NCI-H2107 treated with DMSO at 0.1 percent for 48 hours (cell line): ENCODE measurements at regions not wholly inside any gene's neighbourhood (a gene's known extent, or its start where the extent isn't known, plus 50 kb on each side); places are given as distances from the start of the nearest gene placed in this dataset.
"Not testable (repeated sequence)": the region's sequence is repeated elsewhere in the genome, so short reads cannot be mapped to it uniquely, and the experiment has no call there.

Experiments used
- DNase-seq: peaks from one replicate; lab custom pipeline; 2025; ENCODE audit not compliant: unreplicated experiment; lab: John Stamatoyannopoulos, UW

DNA sequence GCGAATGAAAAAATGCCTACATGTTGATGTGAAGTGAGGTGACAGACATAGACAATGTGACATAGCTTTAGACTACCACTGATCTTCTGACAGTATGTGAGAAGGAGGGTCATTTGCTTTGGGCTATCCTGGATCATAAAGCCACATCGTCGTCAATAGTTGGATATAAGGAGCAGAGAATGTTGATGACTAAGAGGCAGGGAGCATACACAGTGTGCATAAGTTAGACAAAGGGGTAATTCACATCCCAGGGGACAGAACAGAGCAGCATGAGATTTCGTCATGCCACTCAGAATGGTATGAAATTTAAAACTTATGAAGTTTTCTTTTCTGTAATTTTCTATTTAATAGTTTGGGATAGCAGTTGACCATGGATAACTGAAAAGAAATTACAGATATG, 403.2 kb downstream of the DSC3 start:
- DNase-seq = no peak

DNA sequence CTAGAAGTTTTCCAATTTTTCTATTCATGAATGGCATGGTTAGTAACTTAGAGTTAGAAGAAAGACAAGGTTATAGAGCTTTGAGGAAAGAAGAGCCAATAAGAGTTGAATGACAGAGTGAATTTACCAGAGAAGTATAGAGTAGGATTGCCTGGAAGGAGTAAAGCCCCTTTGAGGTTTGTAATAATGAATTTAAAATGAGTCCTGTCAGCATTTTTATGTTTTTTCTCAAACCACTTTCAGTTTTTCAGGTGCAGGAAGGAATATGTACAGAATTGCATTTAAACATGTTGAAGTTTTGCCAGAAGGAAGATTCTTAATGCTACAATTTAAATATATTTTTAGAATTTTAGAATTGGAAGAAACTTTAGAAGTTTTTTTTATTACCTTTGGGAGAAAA, 408.3 kb downstream of the DSC3 start:
- DNase-seq = no peak

DNA sequence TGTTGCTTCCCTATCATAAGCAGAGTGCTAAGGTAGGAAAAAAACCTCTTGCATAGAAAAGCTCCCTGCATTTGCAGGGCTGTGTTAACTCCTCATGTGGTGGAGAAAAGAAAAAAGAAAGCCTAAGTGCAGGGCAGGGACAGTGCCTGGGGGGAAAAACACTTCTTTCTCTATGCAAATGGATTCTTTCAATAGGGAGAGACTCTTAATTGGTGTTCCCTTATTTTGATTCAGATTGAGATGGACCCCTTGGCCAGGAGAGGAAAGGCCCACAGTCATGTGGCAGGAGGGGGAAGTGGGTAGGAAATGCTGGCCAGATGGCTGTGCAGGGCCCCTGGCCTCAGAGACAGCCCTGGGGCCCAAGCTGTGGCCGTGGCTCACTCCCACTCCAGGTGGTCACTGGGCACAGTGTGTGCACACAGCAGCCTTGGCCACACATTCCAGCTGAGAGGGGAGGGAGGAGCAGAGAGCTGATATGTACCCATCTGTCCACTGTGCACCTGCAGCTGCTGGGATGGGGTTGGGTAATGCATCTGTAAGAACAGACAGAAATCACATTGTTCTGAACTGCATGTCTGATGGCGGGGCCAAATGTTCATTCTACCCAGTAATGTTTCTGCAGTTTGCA, 410.4 kb downstream of the DSC3 start:
- DNase-seq = no peak

DNA sequence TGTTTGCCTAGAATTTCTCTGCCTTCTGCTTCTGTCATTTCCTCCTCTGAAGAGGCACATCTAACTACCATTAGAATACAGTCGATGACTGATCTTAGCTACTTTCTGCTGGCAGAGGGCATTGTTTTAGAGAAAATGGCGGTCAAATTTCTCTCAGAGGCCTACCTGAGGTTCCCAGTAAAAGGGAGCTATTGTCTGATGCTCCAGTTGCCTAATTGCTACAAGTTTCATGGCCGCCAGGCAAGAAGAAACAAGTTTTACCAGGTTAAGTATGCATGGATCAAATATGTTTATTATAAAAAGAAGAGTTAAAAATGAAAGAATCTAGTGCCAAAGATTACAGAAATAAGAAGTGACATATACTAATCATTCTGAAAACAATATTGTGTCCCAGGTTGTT, 416.6 kb downstream of the DSC3 start:
- DNase-seq = no peak

DNA sequence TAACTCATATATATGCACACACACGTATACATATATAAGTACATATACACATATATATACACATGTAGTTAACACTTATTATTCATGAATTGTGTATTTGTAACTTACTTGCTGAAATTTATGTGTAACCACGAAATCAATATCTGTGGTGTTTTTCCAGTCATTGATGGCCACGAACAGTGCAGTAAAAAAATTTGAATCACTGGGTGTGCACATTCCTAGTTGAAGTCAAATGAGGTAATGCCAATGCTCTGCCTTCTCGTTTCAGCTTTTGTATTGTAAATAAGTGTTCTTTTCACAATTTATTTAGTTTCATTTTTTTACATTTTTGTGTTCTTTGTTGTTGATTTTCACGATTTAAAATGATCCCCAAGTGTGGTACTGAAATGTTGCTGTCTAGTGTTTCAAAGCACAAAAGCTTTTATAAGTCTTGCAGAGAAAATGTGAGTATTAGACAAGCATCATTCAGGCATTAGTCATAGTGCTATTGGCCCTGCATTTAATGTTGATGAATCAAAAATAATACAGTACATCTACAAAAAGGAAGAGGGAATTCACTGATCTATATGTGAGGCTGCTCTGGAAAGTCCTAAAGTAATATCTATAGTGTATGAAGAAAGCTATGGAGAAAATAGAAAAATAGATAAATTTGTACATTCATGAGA, 419.0 kb downstream of the DSC3 start:
- DNase-seq = no peak

DNA sequence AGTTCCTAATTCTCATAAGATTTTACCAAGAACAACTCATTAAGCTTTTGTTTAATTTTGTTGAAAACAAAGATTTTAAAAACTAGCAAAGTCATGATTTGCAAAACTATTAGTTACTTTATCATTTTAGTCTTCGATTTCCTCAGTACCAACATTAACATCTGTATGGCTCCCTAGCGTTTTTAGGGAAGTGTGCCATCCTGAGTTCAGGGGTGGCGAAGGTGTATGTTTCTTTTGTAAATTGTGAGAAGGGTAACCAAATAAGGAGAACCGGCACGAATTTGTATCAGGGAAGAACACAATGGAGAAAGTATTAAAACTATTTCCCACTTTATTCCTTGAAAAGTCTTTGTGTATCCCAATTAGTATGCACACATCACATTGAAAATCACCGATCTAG, 419.9 kb downstream of the DSC3 start:
- DNase-seq = no peak

DNA sequence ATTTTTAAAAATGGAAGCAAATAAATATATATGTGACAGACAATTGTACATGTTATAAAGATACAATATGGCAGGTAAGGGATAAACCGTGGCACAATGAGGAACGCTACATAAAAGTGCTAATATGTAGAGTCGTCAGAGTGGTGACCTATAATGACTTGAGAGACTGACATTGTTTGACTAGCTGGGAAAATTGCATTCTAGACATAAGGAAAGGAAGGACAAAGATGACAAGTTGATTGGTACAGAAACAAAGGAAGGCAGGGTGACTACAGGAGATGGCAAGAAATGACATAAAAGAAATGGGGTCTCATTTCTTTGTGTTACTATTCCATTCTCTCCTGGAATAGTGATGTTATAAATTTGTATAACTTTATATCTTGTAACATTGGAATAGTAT, 420.4 kb downstream of the DSC3 start:
- no peak for DNase-seq

DNA sequence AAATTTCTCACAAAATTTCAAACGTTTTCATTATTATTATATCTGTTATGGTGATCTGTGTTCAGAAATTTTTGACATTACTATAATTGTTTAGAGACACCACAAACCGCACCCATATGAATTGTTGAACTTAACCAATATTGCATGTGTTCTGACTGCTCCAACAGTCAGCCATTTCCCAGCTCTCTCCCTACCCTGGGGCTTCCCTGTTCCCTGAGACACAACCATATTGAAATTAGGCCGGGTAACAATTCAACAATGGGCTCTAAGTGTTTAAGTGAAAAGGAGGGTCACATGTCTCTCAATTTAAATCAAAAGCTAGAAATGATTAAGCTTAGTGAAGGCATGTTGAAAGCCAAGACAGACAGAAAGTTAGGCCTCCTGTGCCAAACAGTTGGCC, 424.0 kb downstream of the DSC3 start:
- no peak for DNase-seq

DNA sequence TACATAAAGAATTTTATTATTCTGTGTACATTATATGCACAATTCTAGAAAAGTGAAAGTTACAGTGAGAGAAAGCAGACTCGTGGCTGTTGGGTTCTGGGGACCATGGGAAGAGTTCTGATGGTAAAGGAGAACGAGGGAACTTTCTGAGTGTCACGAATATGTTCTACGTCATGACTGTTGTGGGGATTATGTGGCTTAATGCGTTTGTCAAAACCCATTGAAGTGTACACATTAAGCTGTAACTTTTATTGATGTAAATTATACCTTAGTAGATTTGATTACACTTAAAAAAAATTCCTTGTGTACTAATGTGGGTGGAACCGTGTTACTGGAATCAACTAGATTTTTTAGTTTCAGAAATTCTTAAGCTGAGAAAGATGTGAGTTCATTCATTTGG, 426.1 kb downstream of the DSC3 start:
- DNase-seq = no peak

DNA sequence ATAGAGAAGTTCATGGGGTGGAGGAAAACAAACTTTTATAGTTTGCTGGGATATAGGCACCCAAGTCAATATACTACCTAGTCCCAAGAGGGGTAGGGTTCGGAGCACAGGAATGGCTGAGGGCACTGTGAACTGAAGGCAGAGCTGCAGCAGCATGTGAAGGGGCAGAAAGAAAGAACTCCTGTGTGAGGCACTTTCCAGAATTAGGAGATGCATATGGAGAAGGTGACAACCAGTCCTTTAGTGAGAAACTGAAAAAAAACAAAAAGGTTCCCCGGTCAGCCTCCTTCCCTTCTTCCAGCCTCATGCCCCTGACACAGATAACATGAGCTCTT, 429.1 kb downstream of the DSC3 start:
- no peak for DNase-seq

DNA sequence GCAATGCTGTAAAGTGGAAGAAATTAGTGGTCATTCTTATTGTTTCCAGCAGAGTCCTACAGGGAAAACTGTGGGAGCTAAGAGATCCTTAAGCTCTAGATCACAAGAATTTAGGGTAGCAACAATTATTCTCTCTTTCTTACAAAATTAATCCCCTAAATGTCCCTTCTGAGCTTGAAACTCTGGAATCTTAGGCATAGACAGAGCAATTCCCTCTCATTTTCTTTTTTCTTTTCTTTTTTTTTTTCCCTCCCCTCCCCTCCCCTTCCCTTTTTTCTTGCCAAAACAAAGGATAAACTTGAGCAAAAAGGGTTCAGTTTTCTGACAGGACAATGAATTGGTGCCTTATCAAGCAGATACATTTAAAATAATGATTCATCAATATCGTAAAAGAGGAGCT, 441.0 kb downstream of the DSC3 start:
- no peak for DNase-seq

DNA sequence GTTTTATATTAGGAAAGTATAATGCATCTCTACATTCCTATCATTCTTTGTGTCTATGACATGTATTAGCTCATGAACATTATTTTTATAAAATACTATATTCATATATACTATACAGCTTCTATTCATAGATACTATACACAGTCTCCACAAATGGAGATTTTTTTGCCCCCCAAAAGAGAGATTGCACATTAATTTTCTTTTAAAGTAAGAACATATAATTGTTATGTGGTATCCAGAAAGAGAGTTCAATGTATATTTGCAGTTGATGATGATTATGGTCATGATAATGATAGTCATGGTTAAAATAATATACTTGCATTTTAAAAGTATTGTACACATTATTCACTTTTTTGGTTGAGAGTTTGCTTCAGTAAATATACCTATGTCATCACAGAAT, 445.3 kb downstream of the DSC3 start:
- DNase-seq = no peak

DNA sequence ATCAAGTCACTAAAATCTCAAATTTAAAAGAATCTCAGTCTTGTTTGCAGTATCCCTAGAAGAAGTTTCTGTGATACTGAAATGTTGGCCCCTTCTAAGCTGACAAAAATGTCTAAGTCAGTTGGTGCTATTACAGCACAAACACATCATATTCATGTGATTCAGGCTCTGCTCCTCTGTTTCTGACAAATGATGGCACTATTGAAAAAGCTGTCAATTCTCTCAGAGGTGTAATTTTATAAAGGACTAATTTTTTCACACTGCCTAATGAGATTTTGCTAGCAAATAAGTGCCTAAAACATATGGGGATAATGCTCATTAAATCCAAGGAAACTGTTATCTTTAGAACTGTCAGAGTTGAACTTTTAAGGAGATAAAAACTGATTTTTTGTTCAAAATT, 445.9 kb downstream of the DSC3 start:
- no peak for DNase-seq

DNA sequence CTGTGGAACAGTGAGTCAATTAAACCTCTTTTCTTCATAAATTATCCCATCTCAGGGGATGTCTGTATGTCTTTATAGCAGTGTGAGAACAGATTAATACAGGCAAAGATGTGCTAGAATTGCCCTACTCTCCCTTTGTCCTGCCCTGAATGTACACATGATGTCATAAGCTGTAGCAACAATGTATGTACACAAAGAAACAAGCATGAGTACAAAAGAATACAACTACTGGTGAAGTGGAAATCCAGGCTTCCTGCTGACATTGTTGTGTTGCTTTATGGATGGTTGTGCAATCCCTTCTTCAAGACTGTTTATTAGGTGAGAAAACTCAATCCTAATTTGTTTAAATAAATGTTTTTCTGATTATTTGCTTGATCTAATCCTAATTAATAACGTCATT, 446.6 kb downstream of the DSC3 start:
- no peak for DNase-seq

DNA sequence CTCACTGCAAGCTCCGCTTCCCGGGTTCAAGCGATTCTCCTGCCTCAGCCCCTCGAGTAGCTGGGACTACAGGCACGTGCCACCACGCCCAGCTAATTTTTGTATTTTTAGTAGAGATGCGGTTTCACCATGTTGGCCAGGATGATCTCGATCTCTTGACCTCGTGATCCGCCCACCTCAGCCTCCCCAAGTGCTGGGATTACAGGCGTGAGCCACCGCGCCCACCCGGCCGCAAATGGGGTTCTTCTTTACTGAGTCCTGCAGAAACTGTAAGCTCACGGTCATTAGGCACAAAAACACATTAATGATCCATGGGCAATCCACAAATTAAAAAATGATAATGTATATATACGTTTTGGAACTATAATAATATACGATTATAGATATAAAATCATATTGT, 447.6 kb downstream of the DSC3 start:
- not testable (repeated sequence) for DNase-seq

DNA sequence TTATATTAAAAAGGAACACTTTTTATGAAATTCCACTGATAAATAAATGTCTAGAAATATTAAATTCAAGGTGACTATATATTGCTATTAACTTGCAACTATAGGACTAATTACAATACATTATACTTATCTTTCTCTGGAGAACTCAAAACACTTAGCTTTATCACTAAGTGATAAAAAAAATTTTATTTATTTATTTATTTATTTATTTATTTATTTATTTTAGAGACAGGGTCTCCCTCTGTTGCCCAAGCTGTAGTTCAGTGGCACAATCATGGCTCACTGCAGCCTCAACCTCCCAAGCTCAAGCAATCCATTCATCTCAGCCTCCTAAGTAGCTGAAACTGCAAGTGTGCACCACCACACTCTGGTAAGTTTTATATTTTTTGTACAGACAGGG, 451.1 kb downstream of the DSC3 start:
- no peak for DNase-seq

DNA sequence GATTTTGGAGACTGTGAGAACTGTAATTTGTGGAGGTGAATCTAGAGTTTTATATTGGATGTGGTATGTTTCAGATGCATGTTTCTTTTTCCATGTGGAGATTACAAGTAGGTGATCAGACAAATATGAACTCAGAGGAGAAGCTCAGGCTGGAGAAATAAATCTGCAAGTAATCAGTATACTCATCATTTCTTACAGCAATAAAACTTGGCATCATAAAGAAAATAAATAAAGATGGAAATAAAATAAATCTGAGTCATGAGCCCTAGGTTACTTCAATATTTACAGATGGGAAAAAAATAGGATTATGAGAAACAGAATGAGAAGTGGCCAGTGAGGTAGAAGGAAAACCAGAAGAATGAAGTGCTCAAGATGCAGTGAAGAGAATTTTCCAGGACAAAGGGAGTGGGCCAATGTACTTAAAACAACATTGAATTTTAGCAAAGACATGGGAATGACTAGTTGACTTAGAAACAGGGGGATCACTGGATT, 453.8 kb downstream of the DSC3 start:
- DNase-seq = no peak

DNA sequence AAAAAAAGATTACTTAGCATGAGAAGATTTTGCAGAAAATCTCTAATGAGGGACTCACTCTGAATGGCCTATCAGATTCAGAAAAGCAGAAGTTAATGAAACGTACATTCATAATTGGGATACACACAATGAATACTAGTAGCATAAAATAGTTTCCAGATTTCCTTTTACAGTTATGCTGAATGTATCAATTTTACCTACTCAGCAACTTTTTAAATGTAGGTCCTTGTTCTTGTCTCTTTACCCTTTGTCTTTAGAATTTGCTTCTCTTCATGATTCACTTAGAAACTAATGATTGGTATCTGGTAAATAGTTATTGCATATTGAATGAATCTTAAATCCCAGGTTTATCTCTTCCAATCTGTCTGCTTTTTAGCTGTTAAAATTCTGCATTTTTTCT, 458.8 kb downstream of the DSC3 start:
- no peak for DNase-seq

DNA sequence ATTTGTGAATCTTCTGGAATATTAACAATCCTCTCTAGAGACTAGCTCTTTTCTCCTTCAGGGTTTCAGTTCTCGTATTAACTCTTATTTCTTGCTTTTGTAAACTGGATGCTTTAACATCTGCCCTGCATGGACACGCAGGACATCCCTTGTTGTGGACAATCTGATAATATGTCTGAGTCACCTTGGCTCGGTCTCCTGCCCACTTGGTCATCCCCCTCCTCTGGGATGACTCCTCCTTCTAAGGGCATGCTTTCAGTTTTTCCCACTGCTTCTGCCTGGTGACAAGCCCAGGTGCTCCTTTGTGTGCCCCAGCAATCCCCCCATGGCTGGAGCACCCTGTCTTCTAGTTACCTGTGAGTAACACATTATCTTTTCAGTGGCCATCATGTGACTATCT, 460.5 kb downstream of the DSC3 start:
- no peak for DNase-seq

DNA sequence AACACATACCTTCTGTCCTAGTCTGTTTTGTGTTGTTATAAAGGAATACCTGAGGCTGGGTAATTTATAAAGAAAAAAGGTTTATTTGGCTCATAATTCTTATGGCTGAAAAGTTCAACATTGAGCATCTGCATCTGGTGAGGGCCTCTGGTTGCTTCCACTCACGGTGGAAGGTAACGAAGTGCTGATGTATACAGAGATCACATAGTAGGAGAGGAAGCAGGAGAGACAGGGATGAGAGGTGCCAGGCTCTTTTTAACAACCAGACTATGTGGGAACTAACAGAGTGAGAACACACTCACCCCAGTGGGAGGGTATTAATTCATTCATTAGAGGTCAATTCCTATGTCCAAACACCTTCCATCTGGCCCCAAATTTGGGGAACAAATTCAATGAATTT, 463.8 kb downstream of the DSC3 start:
- DNase-seq = no peak

DNA sequence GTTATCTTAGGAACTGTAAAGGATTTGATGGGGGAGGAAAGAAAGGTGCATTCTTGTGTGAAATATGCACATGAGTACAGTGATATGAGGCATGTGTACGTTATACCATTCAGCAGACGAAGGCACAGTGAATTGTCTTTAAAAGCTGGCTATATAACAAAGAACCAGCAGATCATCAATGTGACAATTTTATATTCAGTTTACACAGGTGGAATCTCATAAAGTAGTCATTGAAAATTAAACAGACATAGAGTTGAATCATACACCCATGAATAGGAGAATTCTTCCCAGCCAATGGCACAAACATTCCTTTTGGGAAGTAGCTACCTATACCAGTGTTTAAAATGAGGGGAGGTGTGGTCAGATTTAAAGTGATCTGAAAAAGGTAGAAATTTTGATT, 470.3 kb downstream of the DSC3 start:
- DNase-seq = no peak

DNA sequence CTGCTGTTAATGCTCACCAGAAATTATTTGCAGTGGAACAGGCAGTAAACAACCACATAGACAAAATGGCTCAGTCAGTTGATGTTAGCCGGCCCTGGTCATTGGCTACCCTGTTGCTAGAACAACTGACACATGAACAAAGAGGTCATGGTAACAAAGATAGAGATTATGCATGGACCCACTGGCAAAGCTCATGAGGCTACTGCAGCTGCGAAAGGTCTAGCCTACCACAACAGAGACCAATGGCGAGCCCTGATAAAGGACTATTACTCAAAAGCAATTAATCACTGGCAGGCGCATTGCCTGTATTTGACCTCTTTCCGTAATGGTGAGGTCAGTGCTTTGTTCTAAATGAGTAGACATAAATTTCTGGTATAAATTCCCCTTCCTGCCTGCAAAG, 474.2 kb downstream of the DSC3 start:
- DNase-seq = no peak

DNA sequence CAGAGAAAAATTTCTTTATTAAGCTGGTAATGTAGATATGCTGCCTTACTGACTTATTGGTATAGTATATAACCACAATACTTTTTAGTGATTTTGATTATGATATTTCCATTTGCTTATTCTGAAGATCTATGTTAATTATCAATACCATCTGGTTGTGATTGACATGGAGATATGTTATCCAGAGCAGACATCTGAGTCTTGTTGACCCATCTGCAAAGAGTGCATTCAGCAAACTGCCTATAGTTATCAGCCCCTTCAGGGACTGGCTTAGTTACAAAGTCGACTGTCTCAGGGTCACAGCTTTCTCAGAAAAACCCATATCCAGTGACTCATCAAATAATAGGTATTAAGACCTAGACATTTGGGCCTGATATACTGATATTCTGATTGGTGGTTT, 475.7 kb downstream of the DSC3 start:
- no peak for DNase-seq
